ENCODE measurements at regions not wholly inside any gene's neighbourhood (a gene's known extent, or its start where the extent isn't known, plus 50 kb on each side); places are given as distances from the start of the nearest gene placed in this dataset.

GRCh38 chr14:62315631-62316030 lies 553.4 kb downstream of the SNAPC1 start:
- H3K27ac ChIP-seq (ENCODE audit: insufficient read depth in 1 of 2, low read depth in 1 of 2, low read length in 2 of 2, poor library complexity in 1 of 2, severe bottlenecking in 2 of 2), result no peak overlapping the region
- WGBS (ENCODE audit: insufficient coverage), result no CpG with 5 or more reads among the region's 2 CpGs
- no peaks in the 10 kb centered on the region for H3K9me3 ChIP-seq (ENCODE audit: control extremely low read depth in 1 of 5, control insufficient read depth in 4 of 5, insufficient read depth in 2 of 5, low read depth in 1 of 5, low read length in 4 of 5)
- H3K27me3 ChIP-seq (replicated peaks in 2 of 5; ENCODE audit: control insufficient read depth in 4 of 5, insufficient read depth in 5 of 5, low read length in 4 of 5), result no peaks in the 10 kb centered on the region
- no peaks in the 10 kb centered on the region for H3K36me3 ChIP-seq (ENCODE audit: control insufficient read depth in 4 of 4, insufficient read depth in 4 of 4, low read length in 3 of 4)
- no peak overlapping the region for H3K4me3 ChIP-seq (ENCODE audit: control insufficient read depth in 1 of 7, extremely low read depth in 1 of 7, insufficient read depth in 4 of 7, low read depth in 2 of 7, low read length in 6 of 7)
- no peaks in the 10 kb centered on the region for H3K4me1 ChIP-seq (ENCODE audit: control extremely low read depth in 1 of 4, control insufficient read depth in 4 of 4, insufficient read depth in 4 of 4, low read length in 3 of 4)
- CTCF ChIA-PET, result no interaction called here
- no peak for DNase-seq
- POLR2A ChIA-PET, result no interaction called here

GRCh38 chr14:62322216-62322615 lies 560.0 kb downstream of the SNAPC1 start:
- ChIA-PET CTCF (no interaction called here), POLR2A (no interaction called here)
- no peak overlapping the region for H3K4me3 ChIP-seq (ENCODE audit: control insufficient read depth in 1 of 7, extremely low read depth in 1 of 7, insufficient read depth in 4 of 7, low read depth in 2 of 7, low read length in 6 of 7)
- WGBS (ENCODE audit: insufficient coverage), result 93% methylated on average over 6 of the region's 6 CpGs
- DNase-seq, result no peak
- no peaks in the 10 kb centered on the region for H3K36me3 ChIP-seq (ENCODE audit: control insufficient read depth in 4 of 4, insufficient read depth in 4 of 4, low read length in 3 of 4)
- H3K27me3 ChIP-seq (replicated peaks in 2 of 5; ENCODE audit: control insufficient read depth in 4 of 5, insufficient read depth in 5 of 5, low read length in 4 of 5), result no peaks in the 10 kb centered on the region
- peaks cover 0 to 1% (median 0%) of the 10 kb centered on the region in 5 experiments for H3K9me3 ChIP-seq (ENCODE audit: control extremely low read depth in 1 of 5, control insufficient read depth in 4 of 5, insufficient read depth in 2 of 5, low read depth in 1 of 5, low read length in 4 of 5)
- H3K4me1 ChIP-seq (ENCODE audit: control extremely low read depth in 1 of 4, control insufficient read depth in 4 of 4, insufficient read depth in 4 of 4, low read length in 3 of 4), result no peaks in the 10 kb centered on the region
- no peak overlapping the region for H3K27ac ChIP-seq (ENCODE audit: insufficient read depth in 1 of 2, low read depth in 1 of 2, low read length in 2 of 2, poor library complexity in 1 of 2, severe bottlenecking in 2 of 2)

- WGBS (ENCODE audit: insufficient coverage), result 100% methylated on average over 1 of the region's 2 CpGs
- Histone ChIP-seq H3K4me3 (ENCODE audit: control insufficient read depth in 1 of 7, extremely low read depth in 1 of 7, insufficient read depth in 4 of 7, low read depth in 2 of 7, low read length in 6 of 7) (no peak overlapping the region), H3K4me1 (ENCODE audit: control extremely low read depth in 1 of 4, control insufficient read depth in 4 of 4, insufficient read depth in 4 of 4, low read length in 3 of 4) (no peaks in the 10 kb centered on the region), H3K27me3 (replicated peaks in 2 of 5; ENCODE audit: control insufficient read depth in 4 of 5, insufficient read depth in 5 of 5, low read length in 4 of 5) (no peaks in the 10 kb centered on the region), H3K36me3 (ENCODE audit: control insufficient read depth in 4 of 4, insufficient read depth in 4 of 4, low read length in 3 of 4) (no peaks in the 10 kb centered on the region), H3K9me3 (ENCODE audit: control extremely low read depth in 1 of 5, control insufficient read depth in 4 of 5, insufficient read depth in 2 of 5, low read depth in 1 of 5, low read length in 4 of 5) (no peaks in the 10 kb centered on the region), H3K27ac (ENCODE audit: insufficient read depth in 1 of 2, low read depth in 1 of 2, low read length in 2 of 2, poor library complexity in 1 of 2, severe bottlenecking in 2 of 2) (no peak overlapping the region)
- CTCF ChIA-PET, result no interaction called here
- POLR2A ChIA-PET, result no interaction called here
- DNase-seq, result no peak
These were observed 567.2 kb downstream of the SNAPC1 start for GRCh38 chr14:62329427-62329826.

GRCh38 chr14:62347562-62348011 lies 585.4 kb downstream of the SNAPC1 start:
- DNase-seq, result no peak
- POLR2A ChIA-PET, result no interaction called here
- Histone ChIP-seq H3K4me3 (ENCODE audit: control insufficient read depth in 1 of 7, extremely low read depth in 1 of 7, insufficient read depth in 4 of 7, low read depth in 2 of 7, low read length in 6 of 7) (no peak overlapping the region), H3K27ac (ENCODE audit: insufficient read depth in 1 of 2, low read depth in 1 of 2, low read length in 2 of 2, poor library complexity in 1 of 2, severe bottlenecking in 2 of 2) (no peak overlapping the region), H3K27me3 (replicated peaks in 2 of 5; ENCODE audit: control insufficient read depth in 4 of 5, insufficient read depth in 5 of 5, low read length in 4 of 5) (no peaks in the 10 kb centered on the region), H3K4me1 (ENCODE audit: control extremely low read depth in 1 of 4, control insufficient read depth in 4 of 4, insufficient read depth in 4 of 4, low read length in 3 of 4) (no peaks in the 10 kb centered on the region), H3K36me3 (ENCODE audit: control insufficient read depth in 4 of 4, insufficient read depth in 4 of 4, low read length in 3 of 4) (no peaks in the 10 kb centered on the region), H3K9me3 (ENCODE audit: control extremely low read depth in 1 of 5, control insufficient read depth in 4 of 5, insufficient read depth in 2 of 5, low read depth in 1 of 5, low read length in 4 of 5) (peaks cover 0 to 7% (median 0%) of the 10 kb centered on the region in 5 experiments)
- 100% methylated on average over 3 of the region's 5 CpGs for WGBS (ENCODE audit: insufficient coverage)
- CTCF ChIA-PET, result interaction anchor here (1.4 kb wide), 1 partner anchor 9 kb away, joined by 3 read pairs; no protein-coding TSS in a partner anchor

GRCh38 chr14:62357362-62357761 lies 595.1 kb downstream of the SNAPC1 start:
- ChIA-PET POLR2A (no interaction called here), CTCF (interaction anchor here (1.4 kb wide), 1 partner anchor 10 kb away, joined by 3 read pairs; no protein-coding TSS in a partner anchor)
- H3K27me3 ChIP-seq (replicated peaks in 2 of 5; ENCODE audit: control insufficient read depth in 4 of 5, insufficient read depth in 5 of 5, low read length in 4 of 5), result no peaks in the 10 kb centered on the region
- H3K4me1 ChIP-seq (ENCODE audit: control extremely low read depth in 1 of 4, control insufficient read depth in 4 of 4, insufficient read depth in 4 of 4, low read length in 3 of 4), result no peaks in the 10 kb centered on the region
- H3K9me3 ChIP-seq (ENCODE audit: control extremely low read depth in 1 of 5, control insufficient read depth in 4 of 5, insufficient read depth in 2 of 5, low read depth in 1 of 5, low read length in 4 of 5), result peaks cover 0 to 15% (median 4%) of the 10 kb centered on the region in 5 experiments
- no peak for DNase-seq
- H3K4me3 ChIP-seq (ENCODE audit: control insufficient read depth in 1 of 7, extremely low read depth in 1 of 7, insufficient read depth in 4 of 7, low read depth in 2 of 7, low read length in 6 of 7), result no peak overlapping the region
- H3K36me3 ChIP-seq (ENCODE audit: control insufficient read depth in 4 of 4, insufficient read depth in 4 of 4, low read length in 3 of 4), result no peaks in the 10 kb centered on the region
- no peak overlapping the region for H3K27ac ChIP-seq (ENCODE audit: insufficient read depth in 1 of 2, low read depth in 1 of 2, low read length in 2 of 2, poor library complexity in 1 of 2, severe bottlenecking in 2 of 2)

- WGBS (ENCODE audit: insufficient coverage), result no CpG with 5 or more reads among the region's 2 CpGs
- DNase-seq, result no peak
- Histone ChIP-seq H3K27ac (ENCODE audit: insufficient read depth in 1 of 2, low read depth in 1 of 2, low read length in 2 of 2, poor library complexity in 1 of 2, severe bottlenecking in 2 of 2) (no peak overlapping the region), H3K27me3 (replicated peaks in 2 of 5; ENCODE audit: control insufficient read depth in 4 of 5, insufficient read depth in 5 of 5, low read length in 4 of 5) (no peaks in the 10 kb centered on the region), H3K36me3 (ENCODE audit: control insufficient read depth in 4 of 4, insufficient read depth in 4 of 4, low read length in 3 of 4) (no peaks in the 10 kb centered on the region), H3K9me3 (ENCODE audit: control extremely low read depth in 1 of 5, control insufficient read depth in 4 of 5, insufficient read depth in 2 of 5, low read depth in 1 of 5, low read length in 4 of 5) (no peaks in the 10 kb centered on the region), H3K4me1 (ENCODE audit: control extremely low read depth in 1 of 4, control insufficient read depth in 4 of 4, insufficient read depth in 4 of 4, low read length in 3 of 4) (no peaks in the 10 kb centered on the region), H3K4me3 (ENCODE audit: control insufficient read depth in 1 of 7, extremely low read depth in 1 of 7, insufficient read depth in 4 of 7, low read depth in 2 of 7, low read length in 6 of 7) (no peak overlapping the region)
- ChIA-PET CTCF (no interaction called here), POLR2A (no interaction called here)
These were observed 601.9 kb downstream of the SNAPC1 start for GRCh38 chr14:62364161-62364560.

GRCh38 chr14:62364800-62365280 lies 602.6 kb downstream of the SNAPC1 start:
- POLR2A ChIA-PET, result no interaction called here
- CTCF ChIA-PET, result no interaction called here

More at GRCh38 chr14:62364800-62365280, 602.6 kb downstream of the SNAPC1 start:
- 83% methylated on average over 3 of the region's 4 CpGs for whole genome bisulfite sequencing (ENCODE audit: insufficient coverage)
- H3K4me3 ChIP-seq (ENCODE audit: control insufficient read depth in 1 of 7, extremely low read depth in 1 of 7, insufficient read depth in 4 of 7, low read depth in 2 of 7, low read length in 6 of 7), result no peak overlapping the region
- no peaks in the 10 kb centered on the region for H3K4me1 ChIP-seq (ENCODE audit: control extremely low read depth in 1 of 4, control insufficient read depth in 4 of 4, insufficient read depth in 4 of 4, low read length in 3 of 4)
- H3K36me3 ChIP-seq (ENCODE audit: control insufficient read depth in 4 of 4, insufficient read depth in 4 of 4, low read length in 3 of 4), result no peaks in the 10 kb centered on the region
- DNase-seq, result no peak
- no peaks in the 10 kb centered on the region for H3K9me3 ChIP-seq (ENCODE audit: control extremely low read depth in 1 of 5, control insufficient read depth in 4 of 5, insufficient read depth in 2 of 5, low read depth in 1 of 5, low read length in 4 of 5)
- H3K27ac ChIP-seq (ENCODE audit: insufficient read depth in 1 of 2, low read depth in 1 of 2, low read length in 2 of 2, poor library complexity in 1 of 2, severe bottlenecking in 2 of 2), result no peak overlapping the region
- no peaks in the 10 kb centered on the region for H3K27me3 ChIP-seq (replicated peaks in 2 of 5; ENCODE audit: control insufficient read depth in 4 of 5, insufficient read depth in 5 of 5, low read length in 4 of 5)
